RKO (cell line): ENCODE measurements at regions not wholly inside any gene's neighbourhood (a gene's known extent, or its start where the extent isn't known, plus 50 kb on each side); places are given as distances from the start of the nearest gene placed in this dataset.
"Not testable (repeated sequence)": the region's sequence is repeated elsewhere in the genome, so short reads cannot be mapped to it uniquely, and the experiment has no call there.

Source experiments
- DNase-seq: peaks from one replicate; pipeline ENCODE4 v3.0.0-alpha.2; 2016; ENCODE audit warnings: low spot score

DNA sequence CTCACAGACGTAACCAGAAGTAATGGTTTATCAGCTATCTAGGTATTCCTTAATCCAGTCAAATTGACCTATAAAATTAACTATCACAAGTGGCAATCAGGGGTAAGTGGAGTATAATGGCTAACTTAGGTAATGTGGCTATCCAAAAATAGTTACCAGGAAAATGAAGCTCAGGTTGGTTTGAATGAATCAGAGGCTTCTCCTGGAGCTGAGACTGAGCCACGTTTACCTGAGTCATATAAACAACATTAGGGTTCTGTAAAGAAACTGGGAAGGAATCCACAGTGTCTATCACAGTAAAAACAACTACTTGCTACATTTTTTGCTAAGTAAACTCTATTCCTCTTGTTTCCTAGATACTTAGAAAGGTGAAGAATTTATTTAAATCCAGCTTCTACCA, 236.0 kb upstream of the SPHKAP start:
- DNase-seq = no peak

DNA sequence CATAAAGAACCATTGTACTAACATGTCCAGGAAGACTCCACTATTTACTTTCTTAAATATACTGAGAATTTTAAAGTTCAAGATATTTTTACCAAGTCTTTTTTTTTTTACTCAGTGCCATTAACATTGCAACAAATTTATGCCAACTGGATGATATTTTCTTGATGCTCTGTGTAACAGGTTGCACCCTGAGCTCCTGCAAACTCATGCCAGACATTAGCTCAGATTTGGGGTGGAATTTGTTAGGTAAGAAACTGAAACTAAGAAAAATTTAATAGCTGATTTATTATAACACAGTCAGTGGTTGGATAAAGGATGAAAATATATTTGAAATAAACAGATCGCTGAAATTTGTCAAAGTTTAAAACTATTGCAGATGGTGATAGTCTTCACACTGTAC, 228.6 kb upstream of the SPHKAP start:
- DNase-seq = no peak

DNA sequence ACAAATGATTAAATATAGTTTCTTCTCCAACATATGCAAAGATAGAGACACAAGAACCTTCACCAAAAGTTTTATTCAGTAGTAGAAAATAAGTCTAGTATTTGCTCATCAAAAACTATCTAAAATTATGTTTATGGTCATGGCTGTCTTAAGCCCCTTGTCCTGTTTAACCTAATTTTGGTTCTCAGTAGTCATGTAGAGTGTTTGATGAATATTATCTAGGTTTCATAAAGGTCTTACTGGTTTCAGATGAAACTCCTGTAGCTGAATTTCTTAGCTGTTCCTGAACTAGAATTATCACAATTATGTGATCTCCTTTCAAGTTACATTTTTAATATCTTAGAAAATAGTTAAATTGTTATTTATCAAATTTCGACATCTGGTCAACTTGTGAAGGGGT, 228.0 kb upstream of the SPHKAP start:
- DNase-seq = no peak

DNA sequence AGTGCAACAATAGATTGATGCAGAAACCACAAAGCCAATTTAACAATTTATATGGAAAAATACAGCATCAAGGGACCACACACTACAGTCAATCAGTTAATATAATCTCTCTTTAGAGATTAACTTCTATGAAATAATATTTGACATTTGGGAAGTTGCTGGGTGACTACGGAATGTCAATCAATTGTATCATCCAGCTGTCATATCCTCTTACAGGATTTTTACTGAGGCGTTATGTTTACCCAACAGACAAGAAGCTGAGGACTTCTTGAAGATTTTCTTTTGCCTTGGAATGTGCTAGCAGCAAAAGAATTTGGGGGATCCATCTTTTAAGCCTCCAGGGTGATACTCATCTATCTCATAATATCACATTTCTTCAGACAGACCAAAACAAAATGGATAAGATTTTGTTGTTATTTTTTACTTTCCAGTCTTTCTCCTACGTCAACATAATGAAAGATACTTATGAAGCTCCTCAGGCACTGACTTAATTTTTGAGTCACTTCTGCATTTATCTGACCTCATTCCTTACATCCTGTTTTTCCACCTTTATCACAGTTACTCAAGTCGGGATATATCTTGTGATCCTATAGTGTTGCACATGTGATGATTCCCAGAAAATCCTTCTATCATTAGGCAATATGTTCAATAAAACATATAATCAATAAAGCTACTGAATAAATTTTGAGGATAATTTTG, 227.2 kb upstream of the SPHKAP start:
- no peak for DNase-seq

DNA sequence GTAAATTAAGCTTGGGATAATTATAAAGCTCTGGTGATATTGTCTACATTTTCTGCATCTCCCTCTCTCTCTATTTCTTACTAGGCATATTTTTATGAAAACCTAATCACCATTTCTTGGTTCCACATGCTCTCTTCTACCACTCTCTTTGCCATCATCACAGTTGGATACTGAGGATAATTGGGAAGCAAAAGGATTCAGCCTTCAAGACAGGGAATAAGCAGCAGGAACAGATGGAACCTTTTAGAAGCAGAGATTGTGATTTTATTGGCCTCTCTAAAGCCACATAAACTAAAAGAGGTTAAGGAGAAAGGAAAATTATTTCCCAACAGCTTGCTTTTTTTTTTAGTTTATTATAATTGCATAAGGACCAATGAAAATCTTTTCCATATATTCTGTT, 226.3 kb upstream of the SPHKAP start:
- DNase-seq = no peak

DNA sequence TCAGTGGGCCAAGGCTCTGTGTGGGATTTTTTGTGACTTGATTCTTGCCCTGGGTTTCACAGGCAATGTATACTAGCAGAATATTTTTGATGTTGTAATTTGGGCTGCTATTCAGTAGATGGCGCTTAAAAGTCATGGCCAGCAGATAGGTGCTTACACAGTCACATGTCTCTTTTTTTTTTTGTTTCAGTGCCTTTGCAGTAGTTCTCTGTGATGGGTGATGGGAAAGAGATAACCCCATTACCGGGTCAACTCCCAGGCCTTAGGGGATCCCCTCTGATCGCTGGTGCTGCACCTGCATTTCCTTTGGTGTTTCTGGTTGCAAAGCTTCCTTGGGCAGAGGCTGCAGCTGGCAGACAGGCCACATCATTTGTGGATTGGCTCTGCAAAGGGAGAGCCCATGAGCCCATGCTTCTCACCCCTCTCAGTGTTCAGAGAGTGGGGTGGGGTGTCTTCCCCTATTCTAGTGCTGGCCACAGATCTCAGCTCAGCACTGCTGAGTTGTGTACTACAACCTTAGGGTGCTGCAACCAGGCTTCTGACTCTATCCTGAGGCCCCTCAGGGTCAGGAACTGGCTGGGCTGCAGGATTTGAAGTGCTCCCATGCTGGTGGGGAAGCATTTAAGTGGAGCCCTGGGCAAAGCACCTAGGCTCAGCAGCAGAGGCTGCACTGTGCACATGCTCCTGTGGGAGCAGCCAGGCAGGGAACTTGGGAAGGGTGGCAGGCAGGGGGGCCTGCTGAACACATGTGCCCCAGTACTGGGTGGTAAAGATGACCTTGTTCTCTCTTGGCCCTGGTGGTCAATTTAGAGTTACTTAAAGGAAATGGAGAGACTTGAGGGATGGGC, 219.8 kb upstream of the SPHKAP start:
- DNase-seq = peak; percentile 9

DNA sequence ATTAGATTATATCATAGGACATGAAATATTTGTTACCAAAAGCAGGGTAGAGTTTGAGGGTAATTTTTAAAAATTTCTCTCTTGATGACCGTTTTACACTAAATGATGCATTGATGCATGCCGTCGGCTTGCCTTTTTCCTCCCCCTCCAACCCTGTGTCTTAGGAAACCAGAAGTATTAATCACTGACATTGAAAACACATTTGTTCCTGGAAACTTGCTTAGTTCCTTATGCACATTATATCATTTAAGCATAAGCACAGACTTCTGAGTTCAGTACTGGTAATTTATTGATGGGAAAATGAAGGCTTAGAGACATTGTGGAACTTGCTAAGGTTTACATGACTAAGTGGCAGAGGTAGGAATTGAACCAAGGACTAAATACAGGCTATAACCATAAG, 206.3 kb upstream of the SPHKAP start:
- no peak for DNase-seq

DNA sequence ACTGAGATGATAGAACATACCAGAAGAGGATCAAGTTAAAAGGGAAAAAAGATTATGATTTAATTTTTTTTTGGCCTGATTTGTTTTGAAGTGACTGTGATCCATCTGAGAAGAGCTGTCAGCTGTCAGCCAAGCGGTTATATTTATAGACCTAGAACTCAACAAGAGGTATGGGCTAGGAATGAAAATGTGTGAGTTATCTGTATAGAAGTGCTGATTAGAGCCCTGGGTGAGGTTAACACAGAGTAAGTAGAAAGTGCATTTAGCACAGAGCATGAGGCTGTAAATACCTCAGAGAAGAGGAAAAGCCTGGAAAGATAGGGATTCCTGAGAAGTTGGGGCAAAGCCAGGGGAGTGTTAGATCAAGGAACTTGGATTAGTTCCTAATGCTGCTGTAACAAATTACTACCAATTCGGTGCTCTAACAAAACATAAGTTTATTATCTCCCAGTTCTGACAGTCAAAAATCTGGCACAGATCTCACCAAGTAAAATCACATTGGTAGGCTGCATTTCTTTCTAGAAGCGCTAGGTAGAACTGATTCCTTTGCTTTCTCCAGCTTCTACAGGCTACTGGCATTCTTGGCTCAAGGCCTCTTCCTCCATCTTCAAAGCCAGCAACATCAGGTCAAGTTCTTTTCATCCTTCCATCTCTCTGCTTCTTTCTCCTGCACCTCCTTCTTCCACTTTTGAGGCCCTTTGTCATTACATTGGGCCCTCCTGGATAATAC, 197.4 kb upstream of the SPHKAP start:
- no peak for DNase-seq

DNA sequence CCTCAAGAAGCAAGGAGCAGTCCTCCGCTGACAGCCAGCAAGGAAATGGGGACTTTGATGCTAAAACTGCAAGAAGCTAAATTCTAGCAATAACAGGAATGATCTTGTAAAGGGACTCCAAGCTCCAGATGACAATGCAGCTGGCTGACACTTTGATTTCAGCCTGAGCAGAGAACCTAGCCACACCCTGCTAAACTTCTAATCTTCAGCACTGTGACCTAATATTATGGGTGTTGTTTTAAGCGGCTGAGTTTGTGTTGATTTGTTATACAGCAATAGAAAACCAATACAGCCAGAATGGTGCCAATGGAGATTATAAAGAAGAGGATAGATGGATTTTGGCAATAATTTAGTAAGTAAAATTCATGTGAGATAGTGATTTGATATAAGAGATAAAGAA, 196.7 kb upstream of the SPHKAP start:
- no peak for DNase-seq

DNA sequence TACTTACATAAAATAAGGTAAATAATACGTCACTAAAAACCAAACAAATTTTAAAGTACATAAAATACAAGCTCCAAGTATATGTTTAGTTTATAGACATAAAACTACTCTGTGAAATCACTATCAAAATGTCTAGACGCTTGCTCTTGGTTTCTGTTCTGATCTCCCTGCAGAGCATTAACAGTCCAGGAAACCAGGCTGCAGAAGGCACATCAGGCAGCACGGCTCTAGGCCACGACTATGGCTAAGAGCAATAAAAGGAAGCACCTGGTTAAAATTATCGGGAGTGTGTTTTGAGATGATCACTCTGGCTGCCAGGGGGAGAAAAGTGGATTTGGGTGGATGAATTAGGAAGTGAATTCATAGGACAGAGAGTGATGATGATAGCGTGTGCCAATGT, 196.0 kb upstream of the SPHKAP start:
- DNase-seq = no peak

DNA sequence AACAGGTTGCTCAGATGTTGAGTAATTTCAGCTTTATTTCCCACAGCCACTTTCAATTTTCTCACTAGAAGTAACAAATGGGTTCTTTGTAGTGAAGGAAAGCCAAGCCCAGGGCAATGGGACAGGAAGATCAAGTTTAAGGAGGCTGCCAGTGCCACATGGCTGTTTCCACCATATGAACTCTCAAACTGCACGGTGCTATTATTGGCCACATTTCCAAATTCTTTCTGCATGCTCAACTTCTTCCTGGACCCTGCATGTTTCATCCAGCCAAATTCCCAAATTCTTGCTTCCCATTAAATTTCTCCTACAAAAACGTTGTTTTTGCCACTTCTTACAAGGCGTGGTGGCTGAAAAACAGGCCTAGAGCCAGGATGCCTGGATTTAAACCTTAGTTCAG, 193.3 kb upstream of the SPHKAP start:
- DNase-seq = no peak

DNA sequence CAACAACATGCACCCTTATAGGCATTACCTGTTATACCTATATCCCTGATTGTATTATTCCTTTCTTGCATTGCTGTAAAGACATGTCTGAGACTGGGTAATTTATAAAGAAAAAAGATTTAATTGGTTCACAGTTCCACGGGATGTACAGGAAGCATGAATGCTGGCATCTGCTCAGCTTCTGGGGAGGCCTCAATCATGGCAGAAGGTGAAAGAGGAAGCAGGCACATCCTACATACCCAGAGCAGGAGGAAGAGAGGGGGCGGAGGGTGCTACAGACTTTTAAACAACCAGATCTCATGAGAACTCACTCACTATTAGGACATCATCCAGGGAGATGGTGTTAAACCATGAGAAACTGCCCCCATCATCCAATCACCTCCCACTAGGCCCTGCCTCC, 191.7 kb upstream of the SPHKAP start:
- no peak for DNase-seq

DNA sequence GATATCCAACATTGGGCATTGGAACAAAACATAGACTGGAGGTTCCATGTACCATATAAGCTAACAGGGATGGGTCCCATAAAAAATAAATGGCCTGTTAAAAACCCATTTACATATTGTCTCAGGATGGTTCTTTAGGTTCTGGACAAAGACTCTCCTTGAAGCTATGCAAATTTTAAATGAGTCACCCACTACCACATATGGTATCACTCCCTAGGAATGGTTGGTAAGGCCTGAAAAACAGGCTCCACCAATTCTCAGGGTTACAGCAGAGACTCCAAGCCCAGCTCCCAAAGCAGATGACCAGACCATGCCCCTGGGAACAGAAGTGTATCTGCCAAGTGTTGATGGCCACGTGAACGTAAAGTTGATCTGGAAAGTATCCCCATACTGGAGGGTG, 190.7 kb upstream of the SPHKAP start:
- DNase-seq = no peak

DNA sequence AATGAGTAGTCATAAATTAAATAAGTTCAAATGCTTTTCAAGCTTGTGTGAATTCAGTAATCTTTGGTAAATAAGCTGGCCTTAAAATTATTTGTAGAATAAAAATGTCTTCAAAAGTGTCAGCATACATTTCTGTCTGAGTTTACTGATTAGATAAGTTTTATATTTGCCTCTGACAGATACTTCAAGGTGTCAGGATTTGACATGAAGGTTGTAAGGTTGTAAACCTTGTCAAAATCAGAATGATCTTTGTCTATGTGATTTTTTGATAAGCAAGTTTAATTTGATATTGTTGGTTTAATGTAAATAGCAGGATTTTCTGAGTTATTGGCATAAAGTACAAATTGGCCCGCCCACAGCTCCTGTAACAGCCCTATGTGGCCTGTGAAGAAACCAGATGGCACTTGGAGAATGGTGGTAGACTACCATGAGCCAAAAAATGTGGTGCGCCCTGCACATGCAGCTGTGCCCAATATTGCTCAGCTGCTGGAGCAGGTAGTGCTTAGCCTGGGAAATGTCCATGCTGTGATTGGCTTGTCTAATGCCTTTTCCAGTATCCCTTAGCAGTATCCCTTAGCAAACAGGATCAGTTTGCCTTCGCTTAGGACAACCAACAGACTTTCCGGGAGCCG, 188.0 kb upstream of the SPHKAP start:
- DNase-seq = no peak

DNA sequence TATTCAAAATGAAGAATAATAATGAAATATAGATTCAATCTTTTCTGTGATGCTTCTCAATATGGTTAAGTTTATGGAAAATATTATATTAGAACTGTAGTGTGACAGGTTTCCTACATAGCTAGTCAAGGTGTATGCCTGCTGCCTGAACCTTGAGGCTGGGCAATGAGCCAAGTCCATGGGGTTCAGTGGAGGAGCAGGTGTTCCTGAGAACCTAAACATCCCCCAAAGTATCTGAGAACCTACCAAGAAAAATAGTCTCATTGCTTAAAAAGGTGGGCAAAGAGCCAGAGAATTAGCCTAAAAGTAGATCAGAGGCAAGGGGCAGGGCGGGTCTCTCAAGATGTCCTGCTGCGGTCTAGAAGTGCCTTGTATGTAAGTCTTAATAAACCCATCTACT, 185.9 kb upstream of the SPHKAP start:
- no peak for DNase-seq

DNA sequence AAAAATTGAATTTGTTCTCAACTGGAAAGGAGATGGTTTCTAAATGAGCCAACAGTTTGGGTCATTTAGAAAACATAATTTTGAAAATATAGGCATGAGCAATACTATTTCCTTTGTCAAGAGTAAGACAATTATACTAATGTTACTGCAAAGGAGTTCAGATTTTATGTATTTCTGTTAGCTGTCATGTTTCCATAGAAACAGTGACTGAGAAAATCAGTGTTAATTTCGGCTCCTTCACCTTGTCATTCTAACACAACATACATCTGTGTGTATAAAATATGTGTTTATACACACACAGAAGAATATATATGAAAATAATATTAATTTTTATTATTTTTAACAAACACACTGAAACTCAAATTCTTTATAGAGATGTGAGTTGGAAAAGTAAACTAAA, 178.0 kb upstream of the SPHKAP start:
- DNase-seq = no peak

DNA sequence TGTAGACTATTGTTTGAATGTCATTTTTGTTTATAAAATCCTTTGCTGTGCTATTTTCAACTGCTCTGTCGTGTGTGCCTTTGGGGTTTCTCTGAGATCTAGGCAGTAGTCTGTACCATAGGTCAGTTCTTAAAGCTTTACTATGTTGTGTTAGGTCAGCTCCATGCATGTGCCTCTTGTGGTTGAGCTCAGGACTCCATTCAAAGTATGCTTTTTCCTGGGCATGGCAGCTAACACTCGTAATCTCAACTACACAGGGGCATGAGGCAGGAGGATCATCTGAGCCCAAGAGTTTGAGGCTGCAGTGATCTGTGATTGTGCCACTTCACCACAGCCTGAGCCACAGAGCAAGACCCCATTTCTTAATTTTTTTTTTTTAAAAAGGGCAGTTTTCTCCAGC, 174.4 kb upstream of the SPHKAP start:
- no peak for DNase-seq

DNA sequence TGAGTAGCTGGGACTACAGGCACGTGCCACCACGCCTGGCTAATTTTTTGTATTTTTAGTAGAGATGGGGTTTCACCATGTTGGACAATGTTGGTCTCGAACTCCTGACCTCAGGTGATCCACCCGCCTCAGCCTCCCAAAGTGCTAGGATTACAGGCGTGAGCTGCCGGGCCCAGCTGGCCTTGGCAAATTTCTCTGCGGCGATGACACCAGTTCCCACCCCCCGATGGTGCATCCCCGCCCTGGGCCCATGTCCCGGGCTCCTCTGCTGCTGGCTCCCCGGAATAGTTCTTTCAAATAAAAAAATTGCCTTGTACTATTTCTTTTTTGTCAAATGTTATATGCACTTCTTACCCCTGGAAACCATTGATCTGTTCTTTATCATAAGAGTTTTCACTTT, 171.5 kb upstream of the SPHKAP start:
- not testable (repeated sequence) for DNase-seq

DNA sequence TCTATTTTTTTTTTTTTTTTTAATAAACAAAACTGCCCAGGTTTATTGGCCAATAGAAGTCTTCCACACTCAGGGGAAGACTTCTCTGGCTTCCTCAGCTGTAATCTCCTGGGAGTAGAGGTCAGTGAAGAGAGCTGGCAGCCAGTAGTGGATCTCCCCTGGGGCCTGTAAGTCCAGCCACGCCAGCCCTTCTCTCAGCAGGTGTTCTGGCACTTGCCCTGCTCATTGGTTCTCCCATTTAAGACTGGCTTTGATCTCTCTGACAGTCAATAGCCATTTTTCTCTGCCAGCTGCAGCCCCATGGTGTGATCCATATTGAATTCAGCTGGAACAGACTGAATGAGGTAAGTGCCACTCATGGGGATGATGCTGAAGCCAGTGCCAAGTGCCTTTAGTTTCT, 170.6 kb upstream of the SPHKAP start:
- no peak for DNase-seq

DNA sequence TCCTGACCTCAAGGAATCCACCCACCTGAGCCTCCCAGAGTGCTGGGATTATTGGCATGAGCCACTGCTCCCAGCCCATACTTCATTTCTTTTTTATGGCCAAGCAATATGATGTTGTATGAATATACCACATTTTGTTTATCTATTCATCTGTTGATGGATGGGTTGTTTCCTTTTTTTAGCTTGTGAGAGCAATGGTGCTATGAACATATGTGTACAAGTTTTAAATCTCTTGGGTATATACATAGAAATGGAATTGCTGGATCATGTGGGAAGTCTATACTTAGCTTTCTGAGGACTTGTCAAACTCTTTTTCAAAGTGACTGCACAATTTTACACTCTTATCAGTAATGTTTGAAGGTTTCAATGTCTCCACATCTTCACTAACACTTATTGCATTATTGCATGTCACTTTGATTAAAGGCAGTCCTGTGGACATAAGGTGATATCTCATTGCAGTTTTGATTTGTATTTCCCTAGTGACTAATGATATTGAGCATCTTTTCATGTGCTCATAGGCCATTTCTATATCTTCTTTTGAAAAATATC, 167.1 kb upstream of the SPHKAP start:
- no peak for DNase-seq

DNA sequence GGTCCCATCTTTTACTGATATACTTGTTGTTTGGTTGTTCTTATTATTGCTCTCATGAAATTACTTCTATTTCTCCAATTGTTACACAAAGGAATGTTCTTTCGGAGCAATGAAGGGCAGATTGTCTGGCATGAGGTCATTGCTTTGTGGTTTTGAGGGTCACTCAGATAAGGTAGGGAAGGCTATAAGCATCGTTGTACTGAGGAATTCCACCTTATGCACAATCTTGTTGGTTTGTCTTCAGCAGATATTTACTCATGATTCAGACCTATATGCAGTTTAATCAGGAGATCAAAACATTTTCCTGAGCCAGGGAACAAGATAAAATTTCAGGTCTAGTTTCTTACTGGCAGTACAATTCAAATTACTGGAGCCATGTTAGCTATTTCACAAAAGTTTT, 163.0 kb upstream of the SPHKAP start:
- DNase-seq = no peak

DNA sequence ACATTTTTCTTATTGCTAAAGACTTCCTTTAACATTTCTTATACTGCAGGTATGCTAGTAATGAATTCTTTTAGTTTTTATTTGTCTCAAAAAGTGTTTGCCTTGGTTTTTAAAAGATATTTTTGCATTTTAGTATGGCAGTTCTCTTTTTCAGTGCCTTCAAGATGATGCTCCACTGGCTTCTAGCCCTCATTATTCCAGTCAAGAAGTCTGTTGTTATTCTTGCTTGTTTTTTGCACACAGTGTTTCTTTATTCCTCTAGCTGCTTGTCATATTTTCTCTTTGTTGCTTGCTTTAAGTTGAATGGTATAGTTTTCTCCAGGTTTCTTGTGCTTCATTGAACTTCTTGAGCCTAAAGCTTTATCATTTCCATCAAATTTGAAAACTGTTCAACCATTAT, 158.0 kb upstream of the SPHKAP start:
- DNase-seq = no peak
